Lower lobe of right lung (tissue), 2 donors: ENCODE measurements at regions not wholly inside any gene's neighbourhood (a gene's known extent, or its start where the extent isn't known, plus 50 kb on each side); places are given as distances from the start of the nearest gene placed in this dataset.

Experiments used
- ATAC-seq, 2 donors: fragments of 200-7000 bp; cut with Tn5 transposase; one replicate each; pipeline ENCODE4 v1.9.1; 2020 to 2022; ENCODE audit warnings: mild to moderate bottlenecking in 2 of 2, moderate library complexity in 2 of 2
- DNase-seq: peaks from one replicate; pipeline ENCODE4 v3.0.0-alpha.2; 2020
- H3K27ac ChIP-seq: fragments of 200-600 bp; one replicate; pipeline ENCODE4 v1.8.0; 2022
- H3K27me3 ChIP-seq: fragments of 200-600 bp; one replicate; pipeline ENCODE4 v1.8.0; 2022; ENCODE audit warnings: low read depth
- H3K36me3 ChIP-seq: fragments of 200-600 bp; one replicate; pipeline ENCODE4 v1.8.0; 2022; ENCODE audit warnings: mild to moderate bottlenecking
- H3K4me1 ChIP-seq: fragments of 200-600 bp; one replicate; pipeline ENCODE4 v1.8.0; 2022
- H3K4me3 ChIP-seq: fragments of 200-600 bp; one replicate; pipeline ENCODE4 v1.8.0; 2022; ENCODE audit warnings: mild to moderate bottlenecking
- H3K9me3 ChIP-seq: fragments of 200-600 bp; one replicate; pipeline ENCODE4 v1.8.0; 2022
- intact Hi-C: fragments of 100-400 bp; cut with DNase I; formaldehyde crosslinking; loops from one replicate; pipeline ENCODE4 v1.11.0; 2022
- TF ChIP-seq, protein P1 (sequence below): fragments of 200-600 bp; IDR thresholded peaks from one replicate; pipeline ENCODE4 v1.8.0; 2022; ENCODE audit warnings: antibody characterized with exemption, mild to moderate bottlenecking
- donor health status: DM: no; HTN: yes; CAD: no; lungs with severe emphysema.

DNA sequence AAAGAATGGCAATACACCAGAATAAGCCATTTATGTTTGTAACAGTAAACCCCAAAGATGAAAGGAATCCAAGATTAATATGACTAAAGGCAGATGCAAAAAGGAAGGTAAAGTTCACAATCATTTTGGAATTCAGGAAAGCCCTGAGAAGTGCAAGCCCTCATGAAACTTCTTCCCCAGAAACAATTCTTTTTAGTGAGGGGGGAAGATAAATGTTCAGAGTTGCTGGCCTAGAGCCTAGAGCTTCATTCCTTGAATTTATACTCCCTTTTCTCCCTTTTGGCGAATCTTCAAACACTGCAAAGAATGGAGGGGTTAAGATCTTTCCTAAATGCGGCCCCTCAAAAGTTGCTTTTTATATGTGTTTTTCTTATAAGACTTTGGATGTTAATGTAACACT is 368.8 kb downstream of the MEIS1 start:
- no peaks in the 10 kb centered on the region for H3K27me3 ChIP-seq
- intact Hi-C loops: no loop called here
- no peak for ATAC-seq
- H3K27ac ChIP-seq: no peak overlapping the region
- TF ChIP-seq, protein P1, sequence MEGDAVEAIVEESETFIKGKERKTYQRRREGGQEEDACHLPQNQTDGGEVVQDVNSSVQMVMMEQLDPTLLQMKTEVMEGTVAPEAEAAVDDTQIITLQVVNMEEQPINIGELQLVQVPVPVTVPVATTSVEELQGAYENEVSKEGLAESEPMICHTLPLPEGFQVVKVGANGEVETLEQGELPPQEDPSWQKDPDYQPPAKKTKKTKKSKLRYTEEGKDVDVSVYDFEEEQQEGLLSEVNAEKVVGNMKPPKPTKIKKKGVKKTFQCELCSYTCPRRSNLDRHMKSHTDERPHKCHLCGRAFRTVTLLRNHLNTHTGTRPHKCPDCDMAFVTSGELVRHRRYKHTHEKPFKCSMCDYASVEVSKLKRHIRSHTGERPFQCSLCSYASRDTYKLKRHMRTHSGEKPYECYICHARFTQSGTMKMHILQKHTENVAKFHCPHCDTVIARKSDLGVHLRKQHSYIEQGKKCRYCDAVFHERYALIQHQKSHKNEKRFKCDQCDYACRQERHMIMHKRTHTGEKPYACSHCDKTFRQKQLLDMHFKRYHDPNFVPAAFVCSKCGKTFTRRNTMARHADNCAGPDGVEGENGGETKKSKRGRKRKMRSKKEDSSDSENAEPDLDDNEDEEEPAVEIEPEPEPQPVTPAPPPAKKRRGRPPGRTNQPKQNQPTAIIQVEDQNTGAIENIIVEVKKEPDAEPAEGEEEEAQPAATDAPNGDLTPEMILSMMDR: no peak
- no peak for DNase-seq
- no peak overlapping the region for H3K4me3 ChIP-seq
- H3K36me3 ChIP-seq: no peaks in the 10 kb centered on the region
- no peaks in the 10 kb centered on the region for H3K4me1 ChIP-seq
- no peaks in the 10 kb centered on the region for H3K9me3 ChIP-seq

DNA sequence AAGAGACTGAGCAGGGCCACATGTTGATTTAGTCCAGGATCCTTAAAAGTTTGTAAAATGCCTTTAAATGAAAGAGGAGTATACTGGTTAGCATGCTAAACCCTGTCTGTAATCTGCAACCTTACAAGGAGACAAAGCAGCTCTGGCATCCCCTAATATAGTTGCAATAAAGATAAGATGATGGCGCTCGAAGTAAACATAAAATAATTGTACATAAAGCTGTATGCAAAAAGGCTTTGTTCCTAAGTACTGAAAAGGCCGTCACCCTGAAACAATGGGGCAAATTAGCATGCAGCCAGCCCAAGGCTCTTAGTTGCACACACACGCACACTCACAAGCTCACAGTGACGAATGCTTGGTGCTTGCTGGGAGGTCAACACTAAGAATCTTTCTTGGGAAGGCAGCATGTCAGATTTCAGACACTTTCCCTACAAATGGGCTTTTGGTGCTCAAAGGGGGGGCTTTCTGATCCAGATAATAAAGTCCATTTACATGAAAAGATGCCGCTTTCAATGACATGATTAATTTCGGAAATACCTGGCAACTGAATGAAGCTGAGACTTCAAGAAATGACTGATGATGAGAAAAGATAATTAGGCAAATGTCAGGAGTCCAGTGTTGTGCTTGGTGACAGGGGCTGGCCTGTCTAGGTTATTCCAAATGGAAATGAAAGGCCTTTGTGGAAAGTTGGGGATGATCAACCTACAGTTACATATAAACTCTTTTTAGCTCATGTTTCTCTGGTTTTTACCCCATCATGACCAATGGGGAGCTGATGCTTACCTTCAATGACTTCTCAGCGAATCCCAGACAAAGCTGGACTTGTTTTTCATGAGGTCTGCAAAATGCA is 370.3 kb downstream of the MEIS1 start:
- Histone ChIP-seq H3K27me3 (no peaks in the 10 kb centered on the region), H3K36me3 (no peaks in the 10 kb centered on the region), H3K4me3 (no peak overlapping the region), H3K4me1 (no peaks in the 10 kb centered on the region), H3K9me3 (no peaks in the 10 kb centered on the region), H3K27ac (no peak overlapping the region)
- TF ChIP-seq, protein P1: no peak
- DNase-seq (no peak), ATAC-seq (no peak)
- intact Hi-C loops: no loop called here

DNA sequence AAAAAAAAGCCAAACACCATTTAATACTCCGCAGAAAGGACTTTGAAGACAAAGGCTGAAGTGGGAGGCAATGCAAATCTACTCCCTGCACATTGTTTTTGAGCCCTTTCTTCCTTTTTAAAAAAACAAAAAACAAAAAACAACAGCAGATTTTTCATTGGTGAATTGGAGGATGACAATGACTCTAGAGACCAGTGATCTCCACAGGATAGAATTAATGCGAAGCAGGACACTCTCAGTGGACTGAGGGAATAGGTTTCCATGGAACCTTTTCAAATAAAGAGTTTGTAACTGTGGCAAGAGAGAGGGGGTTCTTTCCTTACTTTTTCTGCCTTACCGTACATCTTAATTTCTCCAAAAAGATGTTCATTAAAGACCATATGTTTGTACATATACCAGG is 371.0 kb downstream of the MEIS1 start:
- ATAC-seq: no peak
- intact Hi-C loops: no loop called here
- Histone ChIP-seq H3K36me3 (no peaks in the 10 kb centered on the region), H3K27me3 (no peaks in the 10 kb centered on the region), H3K27ac (no peak overlapping the region), H3K4me3 (no peak overlapping the region), H3K9me3 (no peaks in the 10 kb centered on the region), H3K4me1 (no peaks in the 10 kb centered on the region)
- no peak for DNase-seq
- TF ChIP-seq, protein P1: no peak

DNA sequence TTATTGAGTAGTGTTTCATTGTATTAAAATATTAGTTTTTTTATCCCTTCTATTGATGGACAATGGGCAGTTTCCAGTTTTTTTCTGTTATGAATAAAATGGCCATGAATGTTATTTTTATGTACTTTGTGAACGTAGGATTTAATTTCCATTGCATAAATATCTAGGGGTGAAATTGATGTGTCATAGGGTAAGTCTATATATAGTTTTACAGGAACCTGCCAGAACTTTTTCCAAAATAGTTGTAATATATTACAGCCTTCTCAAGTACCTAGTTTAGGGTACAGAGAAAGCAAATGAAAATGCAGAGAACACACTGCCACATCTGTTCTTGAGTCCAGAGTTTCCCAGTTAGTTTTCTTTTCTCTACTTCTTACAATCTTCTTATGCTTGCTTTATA is 378.6 kb downstream of the MEIS1 start:
- Histone ChIP-seq H3K27ac (no peak overlapping the region), H3K27me3 (no peaks in the 10 kb centered on the region), H3K4me3 (no peak overlapping the region), H3K36me3 (no peaks in the 10 kb centered on the region), H3K4me1 (no peaks in the 10 kb centered on the region), H3K9me3 (peaks cover 4% of the 10 kb centered on the region)
- intact Hi-C loops: no loop called here
- ATAC-seq: no peak
- DNase-seq: no peak
- TF ChIP-seq, protein P1: no peak

DNA sequence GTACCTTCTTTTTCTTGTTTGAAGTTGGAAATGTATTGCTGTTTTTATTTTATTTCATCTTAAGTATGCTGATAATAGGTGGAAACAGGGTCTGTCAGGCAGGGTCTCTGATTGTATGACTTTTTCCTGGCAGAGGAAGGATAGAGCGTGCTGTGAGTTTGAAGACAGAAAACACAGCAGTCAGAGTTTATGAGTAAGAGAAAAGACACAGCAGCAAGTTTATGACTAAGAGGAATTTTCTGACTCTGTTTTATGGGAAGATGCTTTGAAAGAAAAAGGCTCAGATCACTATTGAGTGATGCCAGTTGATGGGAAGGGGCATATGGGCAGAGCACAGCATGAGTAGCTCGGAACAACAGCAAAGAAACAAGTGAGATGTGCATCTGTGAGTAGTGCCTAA is 379.1 kb downstream of the MEIS1 start:
- Histone ChIP-seq H3K4me3 (no peak overlapping the region), H3K27me3 (no peaks in the 10 kb centered on the region), H3K4me1 (no peaks in the 10 kb centered on the region), H3K9me3 (peaks cover 8% of the 10 kb centered on the region), H3K27ac (no peak overlapping the region), H3K36me3 (no peaks in the 10 kb centered on the region)
- TF ChIP-seq, protein P1: no peak
- DNase-seq (no peak), ATAC-seq (no peak)
- intact Hi-C loops: no loop called here
